Astrocyte of the cerebellum (primary cell): ENCODE measurements at regions not wholly inside any gene's neighbourhood (a gene's known extent, or its start where the extent isn't known, plus 50 kb on each side); places are given as distances from the start of the nearest gene placed in this dataset.
A peak's percentile ranks its signal among the peaks of the same experiment; 100 is the strongest.

Experiments used
- DNase-seq: peaks from one replicate; pipeline ENCODE4 v3.0.0-alpha.2; 2011; ENCODE audit warnings: low read depth
- H3K4me3 ChIP-seq: 2 replicates; pipeline ENCODE4 v1.5.1; 2011; ENCODE audit warnings: mild to moderate bottlenecking, low read depth, low read length, moderate library complexity
- CTCF ChIP-seq: IDR thresholded peaks from 2 replicates; pipeline ENCODE4 v1.5.1; 2012; ENCODE audit warnings: low read length, low read depth, moderate library complexity, mild to moderate bottlenecking; ENCODE audit errors: missing control alignments
- in situ Hi-C: cut with HindIII; loops from 2 replicates; pipeline ENCODE4 v1.10.0; 2017; ENCODE audit warnings: low sequenced_read_pairs

GRCh38 chr13:94880463-94880862 lies 168.1 kb upstream of the SOX21 start:
- in situ Hi-C loops, result no loop called here
- H3K4me3 ChIP-seq, result no peak overlapping the region
- TF ChIP-seq CTCF, result no peak
- no peak for DNase-seq

GRCh38 chr13:94878602-94879165 lies 166.3 kb upstream of the SOX21 start:
- TF ChIP-seq CTCF, result no peak
- no peak for DNase-seq
- in situ Hi-C loops, result no loop called here
- H3K4me3 ChIP-seq, result no peak overlapping the region

- DNase-seq, result no peak
- no peak overlapping the region for H3K4me3 ChIP-seq
- no peak for TF ChIP-seq CTCF
- in situ Hi-C loops, result no loop called here
Measured at GRCh38 chr13:94864474-94864873, 152.1 kb upstream of the SOX21 start.

- DNase-seq, result no peak
- no peak overlapping the region for H3K4me3 ChIP-seq
- no peak for TF ChIP-seq CTCF
- in situ Hi-C loops, result no loop called here
Measured at GRCh38 chr13:94860981-94861407, 148.6 kb upstream of the SOX21 start.

- in situ Hi-C loops, result no loop called here
- no peak for DNase-seq
- H3K4me3 ChIP-seq, result no peak overlapping the region
- no peak for TF ChIP-seq CTCF
Measured at GRCh38 chr13:94859811-94860210, 147.5 kb upstream of the SOX21 start.

- DNase-seq, result peak; percentile 5
- in situ Hi-C loops, result no loop called here
- no peak overlapping the region for H3K4me3 ChIP-seq
- no peak for TF ChIP-seq CTCF
Measured at GRCh38 chr13:94859278-94859691, 146.9 kb upstream of the SOX21 start.

- no peak for TF ChIP-seq CTCF
- no peak for DNase-seq
Measured at GRCh38 chr13:94858856-94859255, 146.5 kb upstream of the SOX21 start.

More at GRCh38 chr13:94858856-94859255, 146.5 kb upstream of the SOX21 start:
- no peak overlapping the region for H3K4me3 ChIP-seq
- in situ Hi-C loops, result no loop called here
